H1 (cell line): ENCODE measurements at regions not wholly inside any gene's neighbourhood (a gene's known extent, or its start where the extent isn't known, plus 50 kb on each side); places are given as distances from the start of the nearest gene placed in this dataset.

Source experiments
- ATF2 ChIP-seq: IDR thresholded peaks from 2 replicates; pipeline ENCODE4 v1.6.1; 2012; ENCODE audit warnings: low read length, inconsistent platforms
- BCL11A ChIP-seq, 2 experiments: IDR thresholded peaks; one replicate each; pipeline ENCODE4 v1.6.1; 2011; ENCODE audit warnings: low read depth in 2 of 2, low read length in 2 of 2, mild to moderate bottlenecking in 2 of 2
- CHD7 ChIP-seq: fragments of 300-600 bp; sonication (generic); IDR thresholded peaks from 2 replicates; pipeline ENCODE4 v1.7.1; 2012; ENCODE audit warnings: low read length, moderate library complexity, mild to moderate bottlenecking, inconsistent platforms; ENCODE audit not compliant: insufficient replicate concordance
- FOSL1 ChIP-seq: IDR thresholded peaks from 2 replicates; pipeline ENCODE4 v1.6.1; 2011; ENCODE audit warnings: mild to moderate bottlenecking, low read depth, low read length, moderate library complexity; ENCODE audit not compliant: insufficient read depth
- JUND ChIP-seq: IDR thresholded peaks from 2 replicates; pipeline ENCODE4 v1.6.1; 2011; ENCODE audit warnings: mild to moderate bottlenecking, improper control_type of control experiment, low read length
- KDM1A ChIP-seq: fragments of 200-600, 300-600 bp; sonication (generic); IDR thresholded peaks from 2 replicates; pipeline ENCODE4 v1.7.1; 2016; ENCODE audit warnings: mild to moderate bottlenecking, low read length, borderline replicate concordance
- POLR2A ChIP-seq, 2 experiments: IDR thresholded peaks; 1 replicate in 1 of 2; 2 replicates in 1 of 2; pipeline ENCODE4 v1.6.1; 2011; ENCODE audit warnings: low read depth in 2 of 2, low read length in 2 of 2, mild to moderate bottlenecking in 2 of 2; ENCODE audit errors: control extremely low read depth in 1 of 2
- RXRA ChIP-seq: IDR thresholded peaks from 2 replicates; pipeline ENCODE4 v1.6.1; 2011; ENCODE audit warnings: low read depth, mild to moderate bottlenecking, low read length, moderate library complexity; ENCODE audit not compliant: insufficient read depth
- TAF7 ChIP-seq: optimal IDR thresholded peaks from 2 replicates; pipeline ENCODE3; 2011; ENCODE audit warnings: low read depth, mild to moderate bottlenecking, inconsistent platforms, low read length, moderate library complexity, borderline replicate concordance

GRCh38 chr4:15349965-15350364 is 77.9 kb upstream of the C1QTNF7 start (continued):
- TF ChIP-seq CHD7, result no peak
- no peak for TF ChIP-seq JUND
- TF ChIP-seq BCL11A (IDR thresholded peaks at IDR 0.05; ENCODE audit: low read depth in 2 of 2, low read length in 2 of 2), result no peak
- TF ChIP-seq KDM1A, result no peak
- no peak for TF ChIP-seq TAF7
- no peak for TF ChIP-seq ATF2
- TF ChIP-seq RXRA, result no peak
- TF ChIP-seq POLR2A (IDR thresholded peaks at IDR 0.05; ENCODE audit: control extremely low read depth in 1 of 2, low read depth in 2 of 2, low read length in 2 of 2), result no peak
- TF ChIP-seq FOSL1, result no peak
